SK-N-SH treated with all-trans-retinoic acid at 6 μM for 48 hours (cell line): ENCODE measurements at regions not wholly inside any gene's neighbourhood (a gene's known extent, or its start where the extent isn't known, plus 50 kb on each side); places are given as distances from the start of the nearest gene placed in this dataset.
A peak's percentile ranks its signal among the peaks of the same experiment; 100 is the strongest.

Experiments used
- ATAC-seq: fragments of 200-7000 bp; cut with Tn5 transposase; 3 replicates; pipeline ENCODE4 v1.9.1; 2020; ENCODE audit warnings: mild to moderate bottlenecking, moderate library complexity
- ARNTL ChIP-seq: fragments of 450-650 bp; formaldehyde crosslinking; IDR thresholded peaks from 2 replicates; pipeline ENCODE4 v1.5.0; 2020; ENCODE audit warnings: low read depth, mild to moderate bottlenecking, moderate library complexity, borderline replicate concordance
- CREB5 ChIP-seq: fragments of 250-450 bp; sonication (Bioruptor Pico); IDR thresholded peaks from 2 replicates; pipeline ENCODE4 v1.5.1; 2020; ENCODE audit warnings: low read depth, mild to moderate bottlenecking, moderate library complexity
- ISL1 ChIP-seq: fragments of 250-450 bp; sonication (Bioruptor Pico); IDR thresholded peaks from 2 replicates; pipeline ENCODE4 v2.1.2; 2022; ENCODE audit warnings: mild to moderate bottlenecking, moderate library complexity
- OSR1 ChIP-seq: fragments of 250-450 bp; sonication (Bioruptor Pico); IDR thresholded peaks from 2 replicates; pipeline ENCODE4 v1.8.0; 2022; ENCODE audit warnings: moderate library complexity, mild to moderate bottlenecking, inconsistent platforms
- POU6F1 ChIP-seq: fragments of 250-450 bp; sonication (Bioruptor Pico); IDR thresholded peaks from 2 replicates; pipeline ENCODE4 v1.8.0; 2021; ENCODE audit warnings: low read depth, mild to moderate bottlenecking, moderate library complexity, borderline replicate concordance
- RARB ChIP-seq: fragments of 250-450 bp; sonication (Bioruptor Pico); IDR thresholded peaks from 2 replicates; pipeline ENCODE4 v1.8.0; 2021; ENCODE audit warnings: mild to moderate bottlenecking, moderate library complexity
- SNAI2 ChIP-seq: fragments of 250-450 bp; sonication (Bioruptor Pico); IDR thresholded peaks from 2 replicates; pipeline ENCODE4 v1.5.0; 2020; ENCODE audit warnings: mild to moderate bottlenecking, moderate library complexity
- ZC3H10 ChIP-seq: fragments of 250-450 bp; sonication (Bioruptor Pico); IDR thresholded peaks from 2 replicates; pipeline ENCODE4 v1.5.1; 2021; ENCODE audit warnings: mild to moderate bottlenecking, moderate library complexity
- ZNF565 ChIP-seq: fragments of 450-650 bp; formaldehyde crosslinking; conservative IDR thresholded peaks from 2 replicates; pipeline ENCODE4 v1.5.0; 2020; ENCODE audit warnings: low read depth, mild to moderate bottlenecking, moderate library complexity
- ZNF70 ChIP-seq: fragments of 450-650 bp; formaldehyde crosslinking; IDR thresholded peaks from 2 replicates; pipeline ENCODE4 v1.5.0; 2020; ENCODE audit warnings: mild to moderate bottlenecking, moderate library complexity
- TF ChIP-seq, protein P1 (sequence below): fragments of 250-450 bp; sonication (Bioruptor Pico); IDR thresholded peaks from 2 replicates; pipeline ENCODE4 v1.5.0; 2020; ENCODE audit warnings: mild to moderate bottlenecking, moderate library complexity

GRCh38 chr10:84825330-84825729 lies 496.9 kb downstream of the CCSER2 start (continued):
- TF ChIP-seq, protein P1, sequence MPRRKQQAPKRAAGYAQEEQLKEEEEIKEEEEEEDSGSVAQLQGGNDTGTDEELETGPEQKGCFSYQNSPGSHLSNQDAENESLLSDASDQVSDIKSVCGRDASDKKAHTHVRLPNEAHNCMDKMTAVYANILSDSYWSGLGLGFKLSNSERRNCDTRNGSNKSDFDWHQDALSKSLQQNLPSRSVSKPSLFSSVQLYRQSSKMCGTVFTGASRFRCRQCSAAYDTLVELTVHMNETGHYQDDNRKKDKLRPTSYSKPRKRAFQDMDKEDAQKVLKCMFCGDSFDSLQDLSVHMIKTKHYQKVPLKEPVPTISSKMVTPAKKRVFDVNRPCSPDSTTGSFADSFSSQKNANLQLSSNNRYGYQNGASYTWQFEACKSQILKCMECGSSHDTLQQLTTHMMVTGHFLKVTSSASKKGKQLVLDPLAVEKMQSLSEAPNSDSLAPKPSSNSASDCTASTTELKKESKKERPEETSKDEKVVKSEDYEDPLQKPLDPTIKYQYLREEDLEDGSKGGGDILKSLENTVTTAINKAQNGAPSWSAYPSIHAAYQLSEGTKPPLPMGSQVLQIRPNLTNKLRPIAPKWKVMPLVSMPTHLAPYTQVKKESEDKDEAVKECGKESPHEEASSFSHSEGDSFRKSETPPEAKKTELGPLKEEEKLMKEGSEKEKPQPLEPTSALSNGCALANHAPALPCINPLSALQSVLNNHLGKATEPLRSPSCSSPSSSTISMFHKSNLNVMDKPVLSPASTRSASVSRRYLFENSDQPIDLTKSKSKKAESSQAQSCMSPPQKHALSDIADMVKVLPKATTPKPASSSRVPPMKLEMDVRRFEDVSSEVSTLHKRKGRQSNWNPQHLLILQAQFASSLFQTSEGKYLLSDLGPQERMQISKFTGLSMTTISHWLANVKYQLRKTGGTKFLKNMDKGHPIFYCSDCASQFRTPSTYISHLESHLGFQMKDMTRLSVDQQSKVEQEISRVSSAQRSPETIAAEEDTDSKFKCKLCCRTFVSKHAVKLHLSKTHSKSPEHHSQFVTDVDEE (CRISPR knock-in tag): peak; percentile 80; the same call in 1 of the 2 replicates
- peak; percentile 44; the same call in 1 of the 2 replicates for TF ChIP-seq CREB5 (CRISPR knock-in tag)
- no peak for TF ChIP-seq ZC3H10
- no peak for TF ChIP-seq RARB (CRISPR knock-in tag)
- TF ChIP-seq ZNF565 (CRISPR knock-in tag): no peak

DNA sequence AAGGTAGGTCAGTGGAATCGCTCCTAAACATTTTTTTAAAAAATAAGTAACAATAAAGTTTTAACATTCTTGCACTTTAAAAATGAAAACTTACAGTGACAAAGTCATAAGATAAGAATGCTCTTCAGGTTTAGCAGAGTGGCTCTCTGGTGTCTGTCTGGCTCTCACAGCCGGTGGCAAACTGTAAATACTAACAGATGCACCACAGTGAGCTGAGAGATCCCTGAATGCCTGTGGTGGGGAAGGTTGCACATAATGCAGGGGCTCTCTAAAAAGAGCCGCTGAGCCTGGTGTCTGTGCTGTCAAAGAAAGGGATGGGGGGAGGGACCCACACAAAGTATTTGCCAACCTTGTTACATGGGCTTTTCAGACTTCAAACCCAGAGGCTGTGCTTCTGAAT lies 498.3 kb downstream of the CCSER2 start:
- ATAC-seq: no peak
- TF ChIP-seq POU6F1 (CRISPR knock-in tag) (no peak), ISL1 (CRISPR knock-in tag) (0 out of 2 replicates have a peak, but pooled peaks have one; percentile 8)

DNA sequence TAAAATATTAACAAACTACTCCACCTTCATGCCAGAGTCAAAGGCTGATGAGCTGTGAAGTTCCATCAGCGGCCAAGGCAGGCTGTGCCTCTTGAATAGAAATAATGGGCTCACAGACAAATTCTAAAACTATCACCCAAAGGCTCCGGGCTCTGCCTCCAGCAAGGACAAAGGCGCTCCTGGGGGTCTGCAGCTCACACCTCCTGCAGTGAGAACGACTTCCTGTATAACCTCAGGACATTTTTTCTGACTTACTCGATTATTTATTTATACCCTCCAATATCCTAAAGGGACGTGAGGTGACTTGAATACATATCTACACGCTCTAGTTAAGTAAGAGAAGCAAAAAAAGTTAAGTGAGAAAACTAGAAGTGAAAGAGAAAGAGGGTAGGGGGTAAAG lies 500.7 kb downstream of the CCSER2 start:
- ATAC-seq: no peak
- TF ChIP-seq ZNF70 (CRISPR knock-in tag) (no peak), ARNTL (no peak), CREB5 (CRISPR knock-in tag) (no peak), SNAI2 (no peak), ZC3H10 (no peak), RARB (CRISPR knock-in tag) (no peak), POU6F1 (CRISPR knock-in tag) (no peak), OSR1 (CRISPR knock-in tag) (no peak), ZNF565 (CRISPR knock-in tag) (no peak)
- TF ChIP-seq, protein P1 (CRISPR knock-in tag): no peak
- TF ChIP-seq, all 23 proteins: peak for 0

DNA sequence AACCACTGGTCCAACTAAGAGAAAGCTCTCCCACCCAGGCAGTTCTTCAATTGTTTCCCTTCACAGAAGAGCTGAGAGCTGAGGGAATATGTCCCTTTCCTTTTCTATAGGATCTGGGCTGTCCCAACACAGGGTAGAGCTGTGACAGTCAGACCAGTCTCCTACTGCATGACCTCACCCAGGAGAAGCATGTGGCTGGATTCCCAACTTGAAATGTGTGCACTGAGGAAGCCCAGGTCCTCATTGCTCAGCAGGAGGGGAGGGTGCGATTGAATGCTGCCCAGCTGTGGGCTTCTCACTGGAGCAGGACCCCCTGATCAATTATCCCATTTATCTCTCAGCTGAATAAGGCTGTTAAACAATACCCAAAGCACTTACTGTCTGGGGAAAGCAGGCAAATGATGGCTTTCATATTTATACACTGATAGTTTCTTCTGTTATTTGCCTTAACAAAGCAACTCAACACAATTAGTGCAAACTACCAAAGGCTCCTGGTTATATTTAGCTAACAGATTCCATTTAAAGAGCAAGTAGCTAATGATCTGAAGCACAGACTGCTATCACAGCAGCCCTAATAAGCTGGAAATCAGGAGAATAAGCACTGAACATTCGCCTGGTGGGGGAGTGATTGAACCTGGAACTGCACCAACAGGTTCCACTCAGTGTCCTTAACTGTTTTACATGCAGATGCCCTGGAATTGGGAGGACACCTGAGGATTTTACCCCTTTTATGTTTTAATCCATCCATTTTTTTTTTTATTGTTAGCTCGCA lies 508.8 kb downstream of the CCSER2 start:
- TF ChIP-seq POU6F1 (CRISPR knock-in tag): no peak
- no peak for ATAC-seq
